Body of pancreas (tissue), 4 donors: ENCODE measurements at regions not wholly inside any gene's neighbourhood (a gene's known extent, or its start where the extent isn't known, plus 50 kb on each side); places are given as distances from the start of the nearest gene placed in this dataset.
A peak's percentile ranks its signal among the peaks of the same experiment; 100 is the strongest.

Source experiments
- ATAC-seq: fragments of 150-250 bp; one replicate; pipeline ENCODE4 v1.9.1; 2016
- DNase-seq, 4 donors: peaks; one replicate each; pipeline ENCODE4 v3.0.0-alpha.2; 2019
- H3K27ac ChIP-seq, 4 donors: fragments of 200-600 bp; sonication (generic); 1 replicate in 3 of 4; 2 replicates in 1 of 4; pipeline versions ENCODE4 v1.5.1 to v1.6.1; 2016 to 2019; ENCODE audit warnings: mild to moderate bottlenecking in 1 of 4, mixed read lengths in 1 of 4, moderate library complexity in 1 of 4
- H3K27me3 ChIP-seq, 2 donors: fragments of 200-600 bp; sonication (generic); one replicate each; pipeline ENCODE4 v1.6.0; 2016; ENCODE audit warnings: mild to moderate bottlenecking in 1 of 2
- H3K36me3 ChIP-seq, 2 donors: fragments of 200-600 bp; sonication (generic); replicated peaks in 1 of 2; 2 replicates each; pipeline ENCODE4 v1.5.1; 2016; ENCODE audit warnings: low read depth in 2 of 2; ENCODE audit not compliant: insufficient read depth in 1 of 2
- H3K4me1 ChIP-seq: fragments of 200-600 bp; sonication (generic); one replicate; pipeline ENCODE4 v1.6.0; 2016
- H3K4me3 ChIP-seq, 2 donors: fragments of 200-600 bp; sonication (generic); 1 replicate in 1 of 2; 2 replicates in 1 of 2; pipeline ENCODE4 v1.5.1; 2016 to 2019
- H3K9me3 ChIP-seq, 3 donors: fragments of 200-600 bp; sonication (generic); 1 replicate in 2 of 3; 2 replicates in 1 of 3; pipeline ENCODE4 v1.5.1; 2016
- CTCF ChIP-seq, 7 experiments: fragments of 450-650 bp in 4 of 7; fragments of 200-600 bp in 3 of 7; sonication (generic) in 3 of 7; IDR thresholded peaks; one replicate each; pipeline ENCODE4 v1.5.1; 2016 to 2019; ENCODE audit warnings: antibody characterized with exemption in 7 of 7
- POLR2A ChIP-seq, 3 donors: fragments of 450-650 bp; IDR thresholded peaks; one replicate each; pipeline ENCODE4 v1.6.1; 2016; ENCODE audit warnings: antibody characterized with exemption in 3 of 3, mild to moderate bottlenecking in 2 of 3
- WGBS, 2 donors: methylation state at CpG; one replicate each; pipeline ENCODE4 v1.1.5; 2017; 5-methylcytosine and 5-hydroxymethylcytosine counted together
- intact Hi-C: fragments of 100-400 bp; cut with DNase I; formaldehyde crosslinking; loops from one replicate; pipeline ENCODE4 v1.15.1; 2023

GRCh38 chr17:27973258-27974044, 69.0 kb upstream of the NLK start:
- DNase-seq = no peak
- TF ChIP-seq CTCF (IDR thresholded peaks at IDR 0.05) (no peak), POLR2A (IDR thresholded peaks at IDR 0.05) (no peak)
- Histone ChIP-seq H3K4me3 (no peak overlapping the region), H3K36me3 (no peaks in the 10 kb centered on the region), H3K27me3 (no peaks in the 10 kb centered on the region), H3K27ac (no peak overlapping the region), H3K9me3 (no peaks in the 10 kb centered on the region), H3K4me1 (peaks cover 37% of the 10 kb centered on the region)
- WGBS, 2 donors = 63 to 66% methylated on average over 5 of the region's 5 CpGs
- no peak for ATAC-seq
- intact Hi-C loops = loop anchor here (10.0 kb wide), 1 partner anchor 59 kb away; no protein-coding TSS in a partner anchor

GRCh38 chr17:27974045-27974436, 68.4 kb upstream of the NLK start:
- Histone ChIP-seq H3K9me3 (no peaks in the 10 kb centered on the region), H3K36me3 (no peaks in the 10 kb centered on the region), H3K27me3 (no peaks in the 10 kb centered on the region), H3K4me3 (no peak overlapping the region), H3K4me1 (peaks cover 31% of the 10 kb centered on the region), H3K27ac (peak overlapping the region in 2 of 4 donors; percentile 30 to 58)
- TF ChIP-seq POLR2A (IDR thresholded peaks at IDR 0.05) (no peak), CTCF (IDR thresholded peaks at IDR 0.05) (no peak)
- DNase-seq (no peak), ATAC-seq (no peak)
- intact Hi-C loops = loop anchor here (10.0 kb wide), 1 partner anchor 59 kb away; no protein-coding TSS in a partner anchor
- 92 to 93% methylated on average over 3 of the region's 3 CpGs for WGBS, 2 donors

GRCh38 chr17:27974531-27975145, 67.8 kb upstream of the NLK start:
- no peak for TF ChIP-seq POLR2A (IDR thresholded peaks at IDR 0.05)
- no peak for TF ChIP-seq CTCF (IDR thresholded peaks at IDR 0.05)
- 31 to 37% methylated on average over 4 to 6 of the region's 6 CpGs for WGBS, 2 donors
- H3K4me3 ChIP-seq = no peak overlapping the region
- intact Hi-C loops = loop anchor here (10.0 kb wide), 1 partner anchor 60 kb away; no protein-coding TSS in a partner anchor
- H3K36me3 ChIP-seq = no peaks in the 10 kb centered on the region
- DNase-seq (no peak), ATAC-seq (peak; percentile 27)
- H3K27me3 ChIP-seq = no peaks in the 10 kb centered on the region
- H3K27ac ChIP-seq = peak overlapping the region; percentile 30 to 59 (median 56)
- H3K9me3 ChIP-seq = no peaks in the 10 kb centered on the region
- H3K4me1 ChIP-seq = peaks cover 28% of the 10 kb centered on the region

- peaks cover 20% of the 10 kb centered on the region for H3K4me1 ChIP-seq
- no peak overlapping the region for H3K4me3 ChIP-seq
- no peaks in the 10 kb centered on the region for H3K36me3 ChIP-seq
- H3K27me3 ChIP-seq = no peaks in the 10 kb centered on the region
- DNase-seq (peak; percentile 43 to 69 (median 52)), ATAC-seq (peak; percentile 55)
- no peaks in the 10 kb centered on the region for H3K9me3 ChIP-seq
- H3K27ac ChIP-seq = peak overlapping the region in 3 of 4 donors; percentile 54 to 59 (median 58)
- intact Hi-C loops = loop anchor here (10.0 kb wide), 1 partner anchor 61 kb away; no protein-coding TSS in a partner anchor
- no peak for TF ChIP-seq CTCF (IDR thresholded peaks at IDR 0.05)
- TF ChIP-seq POLR2A (IDR thresholded peaks at IDR 0.05) = no peak
- WGBS, 2 donors = 31 to 39% methylated on average over 6 of the region's 6 CpGs
These were observed 67.1 kb upstream of the NLK start for GRCh38 chr17:27975146-27976011.
